Testis (tissue), 2 donors: ENCODE measurements at regions not wholly inside any gene's neighbourhood (a gene's known extent, or its start where the extent isn't known, plus 50 kb on each side); places are given as distances from the start of the nearest gene placed in this dataset.

Experiments
- CTCF ChIP-seq, 3 experiments: fragments of 450-650 bp in 2 of 3; fragments of 200-600 bp in 1 of 3; sonication (generic) in 1 of 3; IDR thresholded peaks; one replicate each; pipeline ENCODE4 v1.5.1; 2016 to 2019; ENCODE audit warnings: antibody characterized with exemption in 3 of 3, mild to moderate bottlenecking in 2 of 3, moderate library complexity in 1 of 3
- POLR2A ChIP-seq: fragments of 450-650 bp; IDR thresholded peaks from one replicate; pipeline ENCODE4 v1.6.1; 2017; ENCODE audit warnings: antibody characterized with exemption, mild to moderate bottlenecking, moderate library complexity

- TF ChIP-seq CTCF (IDR thresholded peaks at IDR 0.05) (no peak), POLR2A (no peak)
Measured at GRCh38 chr9:24451346-24451745, 94.4 kb downstream of the IZUMO3 start.
